ENCODE measurements at regions not wholly inside any gene's neighbourhood (a gene's known extent, or its start where the extent isn't known, plus 50 kb on each side); places are given as distances from the start of the nearest gene placed in this dataset.

DNA sequence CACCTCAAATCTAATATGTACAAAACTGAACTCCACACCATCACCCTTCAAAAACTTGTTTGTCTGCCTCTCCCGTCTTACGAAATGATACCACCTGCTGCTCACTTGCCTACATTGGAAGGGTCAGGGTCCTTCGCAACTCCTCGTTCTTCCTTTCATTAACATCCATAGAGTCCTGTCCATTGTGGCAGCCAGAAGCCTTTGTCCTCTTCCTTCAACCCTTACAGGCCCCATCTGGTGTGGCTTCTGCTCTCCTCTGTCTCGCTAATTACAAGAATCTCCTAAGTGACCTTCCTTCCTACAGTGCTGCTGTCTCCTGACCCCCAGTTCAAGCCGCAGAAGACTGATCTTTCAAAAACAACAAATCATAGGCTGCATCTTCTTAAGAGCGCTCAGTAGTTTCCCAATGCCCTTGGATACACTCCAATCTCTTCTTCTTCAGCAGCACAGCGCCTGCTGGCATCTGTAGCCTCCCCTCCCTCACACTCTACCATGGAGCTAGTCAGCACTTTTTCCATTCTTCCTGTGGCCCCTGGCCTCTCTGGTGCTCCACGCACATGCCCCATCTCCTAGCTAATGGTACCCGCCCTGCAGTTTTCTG, 382.7 kb downstream of the LIG4 start:
- CTCF ChIA-PET (ENCODE audit: partially characterized antibody) = no interaction called here
- intact Hi-C loops (cut with micrococcal nuclease) = no loop called here

DNA sequence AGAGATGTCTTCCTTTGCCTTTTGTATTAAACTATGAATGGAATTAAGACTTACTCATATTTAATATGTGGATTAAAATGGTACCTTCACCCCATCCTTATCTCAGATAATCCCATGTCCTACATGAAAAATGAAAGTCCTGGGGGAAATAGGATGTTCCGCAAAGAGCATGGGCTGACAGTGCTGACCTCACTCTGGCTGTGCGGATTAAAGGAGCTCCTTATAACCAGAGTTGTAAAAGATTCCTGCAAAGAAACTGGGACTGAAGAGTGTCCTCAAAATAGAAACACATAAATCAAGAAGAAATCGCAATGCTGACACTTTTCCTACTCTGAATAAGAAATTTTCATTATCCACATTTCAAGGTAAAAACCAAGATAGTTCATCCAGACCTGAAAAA, 384.5 kb downstream of the LIG4 start:
- no peaks in the 10 kb centered on the region for H3K4me1 ChIP-seq (ENCODE audit: insufficient read depth, low read length)
- Mint-ChIP-seq H3K27me3 (no peaks in the 10 kb centered on the region), H3K4me3 (no peak overlapping the region), H3K9me3 (peaks cover 0 to 10% (median 4%) of the 10 kb centered on the region in 8 donors), H3K27ac (no peak overlapping the region), H3K4me1 (no peaks in the 10 kb centered on the region), H3K36me3 (no peaks in the 10 kb centered on the region)
- CTCF ChIA-PET (ENCODE audit: partially characterized antibody) = no interaction called here
- no peaks in the 10 kb centered on the region for H3K9me3 ChIP-seq (ENCODE audit: control insufficient read depth in 1 of 2, low read length in 2 of 2)
- no peak overlapping the region for H3K4me3 ChIP-seq (ENCODE audit: low read length in 2 of 2)
- H3K36me3 ChIP-seq (ENCODE audit: insufficient read depth, low read length) = no peaks in the 10 kb centered on the region
- intact Hi-C loops (cut with micrococcal nuclease) = no loop called here
- H3K27me3 ChIP-seq (ENCODE audit: insufficient read depth, low read length) = no peaks in the 10 kb centered on the region
- no peak overlapping the region for H3K27ac ChIP-seq (ENCODE audit: low read depth, low read length)
- POLR2A ChIA-PET (ENCODE audit: partially characterized antibody) = no interaction called here
- DNase-seq = no peak

More for the DNA sequence above, 382.7 kb downstream of the LIG4 start:
- Histone ChIP-seq H3K9me3 (ENCODE audit: control insufficient read depth in 1 of 2, low read length in 2 of 2) (no peaks in the 10 kb centered on the region), H3K4me3 (ENCODE audit: low read length in 2 of 2) (no peak overlapping the region), H3K36me3 (ENCODE audit: insufficient read depth, low read length) (no peaks in the 10 kb centered on the region), H3K27ac (ENCODE audit: low read depth, low read length) (no peak overlapping the region), H3K4me1 (ENCODE audit: insufficient read depth, low read length) (no peaks in the 10 kb centered on the region), H3K27me3 (ENCODE audit: insufficient read depth, low read length) (no peaks in the 10 kb centered on the region)
- POLR2A ChIA-PET (ENCODE audit: partially characterized antibody) = no interaction called here
- Mint-ChIP-seq H3K4me1 (no peaks in the 10 kb centered on the region), H3K9me3 (peaks cover 0 to 10% (median 3%) of the 10 kb centered on the region in 8 donors), H3K4me3 (no peak overlapping the region), H3K36me3 (no peaks in the 10 kb centered on the region), H3K27me3 (no peaks in the 10 kb centered on the region), H3K27ac (no peak overlapping the region)
- DNase-seq = no peak

- H3K36me3 ChIP-seq (ENCODE audit: insufficient read depth, low read length) = no peaks in the 10 kb centered on the region
- POLR2A ChIA-PET (ENCODE audit: partially characterized antibody) = no interaction called here
- H3K4me3 ChIP-seq (ENCODE audit: low read length in 2 of 2) = no peak overlapping the region
- no peaks in the 10 kb centered on the region for H3K36me3 Mint-ChIP-seq
- H3K4me1 Mint-ChIP-seq = no peaks in the 10 kb centered on the region
- H3K27ac Mint-ChIP-seq = no peak overlapping the region
- H3K27me3 Mint-ChIP-seq = no peaks in the 10 kb centered on the region
- no peak overlapping the region for H3K27ac ChIP-seq (ENCODE audit: low read depth, low read length)
- intact Hi-C loops (cut with micrococcal nuclease) = no loop called here
- H3K4me1 ChIP-seq (ENCODE audit: insufficient read depth, low read length) = no peaks in the 10 kb centered on the region
- no peaks in the 10 kb centered on the region for H3K27me3 ChIP-seq (ENCODE audit: insufficient read depth, low read length)
- H3K9me3 ChIP-seq (ENCODE audit: control insufficient read depth in 1 of 2, low read length in 2 of 2) = no peaks in the 10 kb centered on the region
- peaks cover 0 to 8% (median 3%) of the 10 kb centered on the region in 8 donors for H3K9me3 Mint-ChIP-seq
- no peak overlapping the region for H3K4me3 Mint-ChIP-seq
- DNase-seq = no peak
- CTCF ChIA-PET (ENCODE audit: partially characterized antibody) = no interaction called here
These were observed 387.3 kb downstream of the LIG4 start for GRCh38 chr13:107827840-107828549.

- Mint-ChIP-seq H3K27ac (no peak overlapping the region), H3K36me3 (no peaks in the 10 kb centered on the region), H3K4me3 (no peak overlapping the region), H3K9me3 (peaks cover 0 to 5% (median 3%) of the 10 kb centered on the region in 8 donors), H3K27me3 (no peaks in the 10 kb centered on the region), H3K4me1 (no peaks in the 10 kb centered on the region)
- H3K27ac ChIP-seq (ENCODE audit: low read depth, low read length) = no peak overlapping the region
- H3K4me3 ChIP-seq (ENCODE audit: low read length in 2 of 2) = no peak overlapping the region
- intact Hi-C loops (cut with micrococcal nuclease) = no loop called here
- DNase-seq = no peak
- H3K27me3 ChIP-seq (ENCODE audit: insufficient read depth, low read length) = no peaks in the 10 kb centered on the region
- H3K36me3 ChIP-seq (ENCODE audit: insufficient read depth, low read length) = no peaks in the 10 kb centered on the region
- ChIA-PET POLR2A (ENCODE audit: partially characterized antibody) (no interaction called here), CTCF (ENCODE audit: partially characterized antibody) (no interaction called here)
- H3K9me3 ChIP-seq (ENCODE audit: control insufficient read depth in 1 of 2, low read length in 2 of 2) = no peaks in the 10 kb centered on the region
- no peaks in the 10 kb centered on the region for H3K4me1 ChIP-seq (ENCODE audit: insufficient read depth, low read length)
These were observed 390.7 kb downstream of the LIG4 start for GRCh38 chr13:107824635-107825034.

DNA sequence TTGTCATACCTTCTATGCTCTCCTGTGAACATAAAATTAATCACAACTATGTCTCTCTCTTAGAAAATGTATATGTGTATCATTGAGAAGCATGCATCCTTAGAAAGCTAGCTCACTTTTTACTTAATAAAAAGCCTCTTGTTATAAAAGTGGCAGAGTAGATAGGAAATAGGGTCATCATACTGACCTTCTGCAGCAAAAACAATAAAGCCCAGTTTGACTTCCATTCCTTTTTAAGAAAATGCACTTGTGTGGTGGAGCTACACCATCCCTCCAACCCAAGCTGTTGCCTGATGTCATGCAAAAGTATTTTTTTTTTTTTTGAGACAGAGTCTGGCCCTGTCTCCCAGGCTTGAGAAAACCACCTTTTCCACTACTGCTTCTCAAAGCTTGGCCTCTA, 393.3 kb downstream of the LIG4 start:
- no peaks in the 10 kb centered on the region for H3K4me1 Mint-ChIP-seq
- intact Hi-C loops (cut with micrococcal nuclease) = no loop called here

GRCh38 chr13:107821492-107821891, 393.8 kb downstream of the LIG4 start:
- intact Hi-C loops (cut with micrococcal nuclease) = no loop called here
- Histone ChIP-seq H3K27ac (ENCODE audit: low read depth, low read length) (no peak overlapping the region), H3K27me3 (ENCODE audit: insufficient read depth, low read length) (no peaks in the 10 kb centered on the region), H3K9me3 (ENCODE audit: control insufficient read depth in 1 of 2, low read length in 2 of 2) (no peaks in the 10 kb centered on the region), H3K4me1 (ENCODE audit: insufficient read depth, low read length) (no peaks in the 10 kb centered on the region), H3K36me3 (ENCODE audit: insufficient read depth, low read length) (no peaks in the 10 kb centered on the region), H3K4me3 (ENCODE audit: low read length in 2 of 2) (no peak overlapping the region)
- Mint-ChIP-seq H3K36me3 (no peaks in the 10 kb centered on the region), H3K9me3 (peaks cover 0 to 8% (median 4%) of the 10 kb centered on the region in 8 donors), H3K4me3 (no peak overlapping the region), H3K27ac (no peak overlapping the region), H3K27me3 (no peaks in the 10 kb centered on the region), H3K4me1 (no peaks in the 10 kb centered on the region)
- ChIA-PET POLR2A (ENCODE audit: partially characterized antibody) (no interaction called here), CTCF (ENCODE audit: partially characterized antibody) (no interaction called here)
- no peak for DNase-seq

More for the DNA sequence above, 393.3 kb downstream of the LIG4 start:
- Mint-ChIP-seq H3K27me3 (no peaks in the 10 kb centered on the region), H3K36me3 (no peaks in the 10 kb centered on the region), H3K27ac (no peak overlapping the region), H3K4me3 (no peak overlapping the region), H3K9me3 (peaks cover 0 to 8% (median 4%) of the 10 kb centered on the region in 8 donors)
- Histone ChIP-seq H3K4me3 (ENCODE audit: low read length in 2 of 2) (no peak overlapping the region), H3K27me3 (ENCODE audit: insufficient read depth, low read length) (no peaks in the 10 kb centered on the region), H3K9me3 (ENCODE audit: control insufficient read depth in 1 of 2, low read length in 2 of 2) (no peaks in the 10 kb centered on the region), H3K36me3 (ENCODE audit: insufficient read depth, low read length) (no peaks in the 10 kb centered on the region), H3K4me1 (ENCODE audit: insufficient read depth, low read length) (no peaks in the 10 kb centered on the region), H3K27ac (ENCODE audit: low read depth, low read length) (no peak overlapping the region)
- CTCF ChIA-PET (ENCODE audit: partially characterized antibody) = no interaction called here
- POLR2A ChIA-PET (ENCODE audit: partially characterized antibody) = no interaction called here
- no peak for DNase-seq

DNA sequence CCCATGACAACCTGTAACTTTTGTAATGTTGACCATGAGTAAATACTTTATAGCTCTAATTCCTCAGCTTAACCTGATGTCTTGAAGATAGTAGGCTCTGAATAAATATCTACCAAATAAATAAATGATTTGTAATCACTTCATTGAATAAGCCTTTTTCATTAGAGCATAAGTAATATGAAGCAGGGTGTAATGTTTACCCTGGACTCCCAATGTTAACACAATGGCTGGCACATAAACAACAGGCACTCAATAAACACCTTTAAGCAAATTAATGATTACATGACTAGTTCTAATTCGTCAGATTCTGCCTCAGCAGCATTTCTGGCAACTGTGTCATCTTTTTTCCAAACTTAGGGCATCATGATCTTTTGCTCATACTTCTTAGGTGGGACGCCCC, 396.3 kb downstream of the LIG4 start:
- POLR2A ChIA-PET (ENCODE audit: partially characterized antibody) = no interaction called here
- intact Hi-C loops (cut with micrococcal nuclease) = no loop called here
- Histone ChIP-seq H3K9me3 (ENCODE audit: control insufficient read depth in 1 of 2, low read length in 2 of 2) (no peaks in the 10 kb centered on the region), H3K27me3 (ENCODE audit: insufficient read depth, low read length) (no peaks in the 10 kb centered on the region), H3K36me3 (ENCODE audit: insufficient read depth, low read length) (no peaks in the 10 kb centered on the region), H3K4me1 (ENCODE audit: insufficient read depth, low read length) (no peaks in the 10 kb centered on the region), H3K4me3 (ENCODE audit: low read length in 2 of 2) (no peak overlapping the region), H3K27ac (ENCODE audit: low read depth, low read length) (no peak overlapping the region)
- no peak for DNase-seq
- Mint-ChIP-seq H3K4me3 (no peak overlapping the region), H3K36me3 (no peaks in the 10 kb centered on the region), H3K4me1 (no peaks in the 10 kb centered on the region), H3K27ac (no peak overlapping the region), H3K27me3 (no peaks in the 10 kb centered on the region), H3K9me3 (peaks cover 0 to 8% (median 4%) of the 10 kb centered on the region in 8 donors)
- CTCF ChIA-PET (ENCODE audit: partially characterized antibody) = no interaction called here

All from CD4-positive, alpha-beta memory T cell (primary cell).